ENCODE measurements at regions not wholly inside any gene's neighbourhood (a gene's known extent, or its start where the extent isn't known, plus 50 kb on each side); places are given as distances from the start of the nearest gene placed in this dataset.

DNA sequence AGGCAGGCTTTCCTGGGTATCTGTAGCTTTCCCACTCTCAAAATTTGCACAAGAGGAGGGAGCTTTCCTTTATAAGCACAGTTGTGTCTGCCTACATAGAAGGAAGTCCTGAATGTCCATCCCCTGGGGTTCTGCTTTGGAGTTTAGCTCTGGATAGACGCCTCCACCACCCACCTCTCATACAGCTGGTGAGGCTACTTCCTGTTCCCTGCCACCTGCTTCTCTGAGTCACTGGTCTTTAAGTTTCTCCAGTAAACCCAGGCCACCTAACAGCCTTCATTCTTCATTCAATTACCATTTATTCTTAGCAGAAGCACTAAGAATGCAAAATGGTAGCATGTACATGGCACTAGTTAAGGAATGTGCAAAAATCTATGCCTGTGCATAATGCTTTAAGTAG lies 407.8 kb downstream of the CDH2 start:
- no peaks in the 10 kb centered on the region for H3K27me3 ChIP-seq (ENCODE audit: control insufficient read depth in 2 of 2, insufficient read depth in 2 of 2, low read length in 2 of 2)
- no peaks in the 10 kb centered on the region for H3K9me3 ChIP-seq (ENCODE audit: control insufficient read depth in 2 of 2, low read length in 2 of 2)
- no peak overlapping the region for H3K27ac ChIP-seq (ENCODE audit: low read depth in 2 of 2, low read length in 2 of 2)
- H3K9ac ChIP-seq (ENCODE audit: low read depth in 1 of 2, low read length in 2 of 2), result no peak overlapping the region
- H3K4me1 ChIP-seq (ENCODE audit: control insufficient read depth in 2 of 2, insufficient read depth in 2 of 2, low read length in 2 of 2), result no peaks in the 10 kb centered on the region
- no peaks in the 10 kb centered on the region for H3K36me3 ChIP-seq (ENCODE audit: control insufficient read depth in 2 of 2, insufficient read depth in 2 of 2, low read length in 2 of 2)
- no peak overlapping the region for H3K4me3 ChIP-seq (ENCODE audit: low read length in 2 of 2)

DNA sequence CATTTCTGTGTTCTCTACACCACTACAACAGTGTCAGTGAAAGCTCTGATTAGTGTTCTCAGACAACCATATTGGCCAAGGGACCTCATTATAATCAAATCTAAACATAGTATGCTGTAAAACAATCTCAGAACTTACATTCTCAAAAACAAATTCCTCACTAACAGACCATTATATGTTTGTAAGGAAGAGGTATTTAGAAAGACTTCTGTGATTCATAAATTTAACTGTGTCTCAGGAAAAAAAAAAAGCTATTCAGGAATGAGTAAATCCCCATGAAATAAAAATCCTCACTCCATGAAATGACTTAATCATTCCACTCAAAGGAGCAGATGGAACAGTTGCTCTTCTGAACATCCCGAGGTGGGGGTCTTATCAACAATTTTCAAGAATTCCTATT lies 413.0 kb downstream of the CDH2 start:
- Histone ChIP-seq H3K4me3 (ENCODE audit: low read length in 2 of 2) (no peak overlapping the region), H3K36me3 (ENCODE audit: control insufficient read depth in 2 of 2, insufficient read depth in 2 of 2, low read length in 2 of 2) (no peaks in the 10 kb centered on the region), H3K4me1 (ENCODE audit: control insufficient read depth in 2 of 2, insufficient read depth in 2 of 2, low read length in 2 of 2) (no peaks in the 10 kb centered on the region), H3K27ac (ENCODE audit: low read depth in 2 of 2, low read length in 2 of 2) (no peak overlapping the region), H3K9ac (ENCODE audit: low read depth in 1 of 2, low read length in 2 of 2) (no peak overlapping the region), H3K27me3 (ENCODE audit: control insufficient read depth in 2 of 2, insufficient read depth in 2 of 2, low read length in 2 of 2) (no peaks in the 10 kb centered on the region), H3K9me3 (ENCODE audit: control insufficient read depth in 2 of 2, low read length in 2 of 2) (no peaks in the 10 kb centered on the region)

DNA sequence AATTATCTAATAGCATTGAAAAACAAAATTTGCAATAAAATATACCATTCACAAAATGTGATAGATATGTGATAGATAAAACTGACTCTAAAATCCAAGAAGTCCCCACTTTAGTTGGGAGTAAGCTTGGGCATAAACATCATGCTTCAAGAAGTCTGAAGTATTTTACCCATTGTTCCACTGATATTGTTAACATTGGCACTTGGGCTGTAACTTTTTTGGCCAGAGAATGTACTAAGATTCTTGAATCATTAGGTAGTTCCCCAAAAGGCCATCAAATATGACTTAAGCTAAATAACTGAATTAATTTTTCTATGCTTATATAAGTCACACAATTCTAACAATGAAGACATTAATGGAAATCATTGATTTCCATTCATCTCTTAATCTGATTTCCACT lies 413.6 kb downstream of the CDH2 start:
- no peak overlapping the region for H3K9ac ChIP-seq (ENCODE audit: low read depth in 1 of 2, low read length in 2 of 2)
- no peaks in the 10 kb centered on the region for H3K27me3 ChIP-seq (ENCODE audit: control insufficient read depth in 2 of 2, insufficient read depth in 2 of 2, low read length in 2 of 2)
- no peak overlapping the region for H3K27ac ChIP-seq (ENCODE audit: low read depth in 2 of 2, low read length in 2 of 2)
- no peaks in the 10 kb centered on the region for H3K9me3 ChIP-seq (ENCODE audit: control insufficient read depth in 2 of 2, low read length in 2 of 2)
- no peaks in the 10 kb centered on the region for H3K4me1 ChIP-seq (ENCODE audit: control insufficient read depth in 2 of 2, insufficient read depth in 2 of 2, low read length in 2 of 2)
- H3K36me3 ChIP-seq (ENCODE audit: control insufficient read depth in 2 of 2, insufficient read depth in 2 of 2, low read length in 2 of 2), result no peaks in the 10 kb centered on the region
- no peak overlapping the region for H3K4me3 ChIP-seq (ENCODE audit: low read length in 2 of 2)

DNA sequence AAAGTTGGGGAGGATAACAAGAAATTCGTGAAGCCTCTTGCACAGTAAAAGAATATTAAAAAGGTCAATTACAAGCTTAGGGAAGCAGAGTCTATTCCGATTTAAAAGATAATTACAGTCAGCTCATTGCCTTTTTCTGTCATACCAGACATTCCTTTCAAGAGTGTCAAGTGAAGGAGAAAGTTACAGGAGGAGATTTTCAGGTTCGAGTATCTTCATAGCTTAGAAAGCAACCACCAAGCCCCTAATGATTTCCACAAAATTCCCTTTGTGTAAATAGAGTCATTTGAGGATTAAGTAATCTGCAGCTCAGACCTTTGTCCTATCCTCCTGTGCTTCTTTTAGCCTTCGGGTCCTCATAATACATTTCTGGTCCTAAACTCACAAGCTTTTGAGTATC lies 414.9 kb downstream of the CDH2 start:
- no peak overlapping the region for H3K27ac ChIP-seq (ENCODE audit: low read depth in 2 of 2, low read length in 2 of 2)

DNA sequence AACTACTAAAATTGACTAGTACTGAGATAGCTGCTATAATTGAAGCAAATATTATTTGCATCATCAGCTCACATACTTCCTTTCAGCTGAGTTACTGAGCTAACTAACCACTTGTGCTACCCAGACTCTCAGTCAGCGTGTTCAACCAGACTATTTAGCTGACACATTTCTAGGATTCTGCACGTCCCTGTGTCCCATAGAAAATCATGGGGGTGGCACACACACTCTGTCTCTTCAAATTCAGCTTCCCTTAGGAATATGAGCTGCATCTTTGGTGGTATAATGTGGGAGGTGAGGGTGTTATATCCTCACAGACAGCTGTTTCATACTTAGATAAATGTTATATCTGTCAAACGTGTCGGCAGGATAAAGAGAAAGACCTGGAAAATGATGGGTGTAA lies 424.0 kb downstream of the CDH2 start:
- no peaks in the 10 kb centered on the region for H3K9me3 ChIP-seq (ENCODE audit: control insufficient read depth in 2 of 2, low read length in 2 of 2)
- H3K36me3 ChIP-seq (ENCODE audit: control insufficient read depth in 2 of 2, insufficient read depth in 2 of 2, low read length in 2 of 2), result no peaks in the 10 kb centered on the region
- no peaks in the 10 kb centered on the region for H3K27me3 ChIP-seq (ENCODE audit: control insufficient read depth in 2 of 2, insufficient read depth in 2 of 2, low read length in 2 of 2)
- no peaks in the 10 kb centered on the region for H3K4me1 ChIP-seq (ENCODE audit: control insufficient read depth in 2 of 2, insufficient read depth in 2 of 2, low read length in 2 of 2)
- H3K4me3 ChIP-seq (ENCODE audit: low read length in 2 of 2), result no peak overlapping the region
- no peak overlapping the region for H3K27ac ChIP-seq (ENCODE audit: low read depth in 2 of 2, low read length in 2 of 2)
- H3K9ac ChIP-seq (ENCODE audit: low read depth in 1 of 2, low read length in 2 of 2), result no peak overlapping the region

More for the DNA sequence above, 414.9 kb downstream of the CDH2 start:
- H3K9me3 ChIP-seq (ENCODE audit: control insufficient read depth in 2 of 2, low read length in 2 of 2), result no peaks in the 10 kb centered on the region
- no peaks in the 10 kb centered on the region for H3K36me3 ChIP-seq (ENCODE audit: control insufficient read depth in 2 of 2, insufficient read depth in 2 of 2, low read length in 2 of 2)
- H3K27me3 ChIP-seq (ENCODE audit: control insufficient read depth in 2 of 2, insufficient read depth in 2 of 2, low read length in 2 of 2), result no peaks in the 10 kb centered on the region
- no peaks in the 10 kb centered on the region for H3K4me1 ChIP-seq (ENCODE audit: control insufficient read depth in 2 of 2, insufficient read depth in 2 of 2, low read length in 2 of 2)
- no peak overlapping the region for H3K9ac ChIP-seq (ENCODE audit: low read depth in 1 of 2, low read length in 2 of 2)
- no peak overlapping the region for H3K4me3 ChIP-seq (ENCODE audit: low read length in 2 of 2)

DNA sequence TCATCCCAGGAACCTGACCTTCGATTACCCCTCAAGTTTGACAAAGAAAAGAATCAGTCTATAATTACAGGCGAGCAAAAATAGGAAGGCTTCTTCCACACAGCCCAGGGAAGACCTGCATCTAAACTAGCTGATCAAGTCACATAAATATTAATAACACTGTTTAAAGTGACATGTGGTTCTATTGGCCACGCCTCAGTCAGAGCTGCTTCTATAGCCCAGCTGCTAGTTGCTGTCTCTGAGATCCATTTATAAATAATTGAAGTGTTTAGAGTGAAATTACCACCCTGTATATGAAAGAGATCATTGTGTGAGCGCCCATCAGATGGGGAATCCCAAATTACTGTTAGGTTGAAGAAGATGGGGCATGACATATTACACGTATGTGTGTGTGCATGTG lies 426.0 kb downstream of the CDH2 start:
- Histone ChIP-seq H3K4me3 (ENCODE audit: low read length in 2 of 2) (no peak overlapping the region), H3K27ac (ENCODE audit: low read depth in 2 of 2, low read length in 2 of 2) (no peak overlapping the region), H3K4me1 (ENCODE audit: control insufficient read depth in 2 of 2, insufficient read depth in 2 of 2, low read length in 2 of 2) (no peaks in the 10 kb centered on the region), H3K36me3 (ENCODE audit: control insufficient read depth in 2 of 2, insufficient read depth in 2 of 2, low read length in 2 of 2) (no peaks in the 10 kb centered on the region), H3K27me3 (ENCODE audit: control insufficient read depth in 2 of 2, insufficient read depth in 2 of 2, low read length in 2 of 2) (no peaks in the 10 kb centered on the region), H3K9ac (ENCODE audit: low read depth in 1 of 2, low read length in 2 of 2) (no peak overlapping the region), H3K9me3 (ENCODE audit: control insufficient read depth in 2 of 2, low read length in 2 of 2) (no peaks in the 10 kb centered on the region)

DNA sequence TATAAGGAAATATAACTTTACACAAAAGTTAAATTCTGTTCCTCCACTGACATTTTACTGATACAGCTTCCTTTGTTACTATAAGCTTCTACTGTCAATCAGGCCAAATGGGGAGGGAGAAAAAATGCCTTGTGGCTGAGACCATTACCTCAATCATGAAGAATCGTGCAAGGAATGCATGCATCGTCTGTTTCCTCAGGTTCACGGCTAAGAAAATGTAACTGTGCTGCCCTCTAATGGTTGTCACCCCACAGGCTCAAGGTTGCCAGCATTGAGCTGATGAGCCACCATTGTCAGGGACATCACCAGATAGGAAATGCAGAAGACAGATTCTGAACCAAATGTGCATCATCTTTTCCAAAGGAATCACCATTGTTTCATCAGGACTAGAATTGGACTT lies 426.9 kb downstream of the CDH2 start:
- no peaks in the 10 kb centered on the region for H3K27me3 ChIP-seq (ENCODE audit: control insufficient read depth in 2 of 2, insufficient read depth in 2 of 2, low read length in 2 of 2)
- H3K9me3 ChIP-seq (ENCODE audit: control insufficient read depth in 2 of 2, low read length in 2 of 2), result no peaks in the 10 kb centered on the region
- H3K27ac ChIP-seq (ENCODE audit: low read depth in 2 of 2, low read length in 2 of 2), result no peak overlapping the region
- no peaks in the 10 kb centered on the region for H3K4me1 ChIP-seq (ENCODE audit: control insufficient read depth in 2 of 2, insufficient read depth in 2 of 2, low read length in 2 of 2)
- no peaks in the 10 kb centered on the region for H3K36me3 ChIP-seq (ENCODE audit: control insufficient read depth in 2 of 2, insufficient read depth in 2 of 2, low read length in 2 of 2)
- no peak overlapping the region for H3K4me3 ChIP-seq (ENCODE audit: low read length in 2 of 2)
- H3K9ac ChIP-seq (ENCODE audit: low read depth in 1 of 2, low read length in 2 of 2), result no peak overlapping the region

DNA sequence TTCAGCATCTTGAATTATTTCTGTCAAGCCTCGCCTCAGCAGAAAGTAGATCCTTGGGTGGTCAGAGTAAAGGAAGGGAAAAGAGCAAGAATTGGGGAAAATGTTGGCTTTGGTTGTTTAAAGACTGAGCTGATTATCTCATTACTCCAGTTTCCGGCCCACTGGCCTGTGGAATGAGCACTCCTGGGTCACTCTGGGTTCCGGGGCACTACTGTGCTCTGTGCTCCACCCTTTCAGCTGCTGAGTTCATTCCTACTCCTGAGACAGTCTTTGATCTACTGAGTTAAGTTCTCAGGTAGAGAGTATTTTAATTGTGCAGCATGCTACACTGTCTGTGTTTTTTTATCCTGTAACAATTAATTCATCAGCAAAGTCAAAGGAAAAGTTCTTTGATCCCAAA lies 427.7 kb downstream of the CDH2 start:
- H3K9me3 ChIP-seq (ENCODE audit: control insufficient read depth in 2 of 2, low read length in 2 of 2), result no peaks in the 10 kb centered on the region
- no peaks in the 10 kb centered on the region for H3K4me1 ChIP-seq (ENCODE audit: control insufficient read depth in 2 of 2, insufficient read depth in 2 of 2, low read length in 2 of 2)
- H3K9ac ChIP-seq (ENCODE audit: low read depth in 1 of 2, low read length in 2 of 2), result no peak overlapping the region
- H3K4me3 ChIP-seq (ENCODE audit: low read length in 2 of 2), result no peak overlapping the region
- H3K27me3 ChIP-seq (ENCODE audit: control insufficient read depth in 2 of 2, insufficient read depth in 2 of 2, low read length in 2 of 2), result no peaks in the 10 kb centered on the region
- no peaks in the 10 kb centered on the region for H3K36me3 ChIP-seq (ENCODE audit: control insufficient read depth in 2 of 2, insufficient read depth in 2 of 2, low read length in 2 of 2)
- H3K27ac ChIP-seq (ENCODE audit: low read depth in 2 of 2, low read length in 2 of 2), result no peak overlapping the region

DNA sequence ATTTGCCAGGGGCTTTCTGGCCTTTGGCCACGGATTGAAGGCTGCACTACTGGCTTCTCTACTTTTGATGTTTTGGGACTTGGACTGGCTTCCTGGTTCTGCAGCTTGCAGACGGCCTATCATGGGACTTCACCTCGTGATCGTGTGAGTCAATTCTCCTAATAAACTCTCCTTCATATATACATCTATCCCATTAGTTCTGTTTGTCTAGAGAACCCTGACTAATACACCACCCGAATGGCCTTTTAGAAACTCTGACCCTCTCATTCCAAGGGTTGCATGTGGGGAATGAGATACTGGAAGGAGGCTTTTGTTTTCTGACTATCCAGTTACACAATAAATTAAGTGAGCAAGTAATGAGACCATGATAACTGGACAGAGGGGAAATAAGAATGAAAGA lies 430.7 kb downstream of the CDH2 start:
- H3K27ac ChIP-seq (ENCODE audit: low read depth in 2 of 2, low read length in 2 of 2), result no peak overlapping the region
- no peak overlapping the region for H3K9ac ChIP-seq (ENCODE audit: low read depth in 1 of 2, low read length in 2 of 2)
- no peaks in the 10 kb centered on the region for H3K4me1 ChIP-seq (ENCODE audit: control insufficient read depth in 2 of 2, insufficient read depth in 2 of 2, low read length in 2 of 2)
- H3K36me3 ChIP-seq (ENCODE audit: control insufficient read depth in 2 of 2, insufficient read depth in 2 of 2, low read length in 2 of 2), result no peaks in the 10 kb centered on the region
- H3K27me3 ChIP-seq (ENCODE audit: control insufficient read depth in 2 of 2, insufficient read depth in 2 of 2, low read length in 2 of 2), result no peaks in the 10 kb centered on the region
- no peak overlapping the region for H3K4me3 ChIP-seq (ENCODE audit: low read length in 2 of 2)
- no peaks in the 10 kb centered on the region for H3K9me3 ChIP-seq (ENCODE audit: control insufficient read depth in 2 of 2, low read length in 2 of 2)

DNA sequence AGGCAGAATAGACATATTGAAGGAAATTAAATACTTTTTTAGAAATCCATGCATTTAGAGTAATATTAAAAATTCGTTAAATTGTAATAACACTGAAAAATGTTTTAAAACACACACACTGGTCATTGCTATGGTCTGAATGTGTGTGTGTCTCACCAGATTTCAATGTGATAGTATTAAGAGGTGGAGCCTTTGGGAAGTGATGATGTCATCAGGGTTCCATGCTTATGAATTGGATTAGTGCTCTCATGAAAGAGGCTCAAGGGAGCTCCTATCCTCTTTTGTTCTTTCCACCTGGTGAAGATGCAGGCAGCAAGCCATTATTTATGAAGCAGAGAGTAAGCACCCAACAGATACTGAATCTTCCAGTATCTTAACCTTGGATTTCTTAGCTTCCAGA lies 441.8 kb downstream of the CDH2 start:
- Histone ChIP-seq H3K27ac (ENCODE audit: low read depth in 2 of 2, low read length in 2 of 2) (no peak overlapping the region), H3K4me1 (ENCODE audit: control insufficient read depth in 2 of 2, insufficient read depth in 2 of 2, low read length in 2 of 2) (no peaks in the 10 kb centered on the region), H3K27me3 (ENCODE audit: control insufficient read depth in 2 of 2, insufficient read depth in 2 of 2, low read length in 2 of 2) (no peaks in the 10 kb centered on the region), H3K4me3 (ENCODE audit: low read length in 2 of 2) (no peak overlapping the region), H3K9ac (ENCODE audit: low read depth in 1 of 2, low read length in 2 of 2) (no peak overlapping the region), H3K9me3 (ENCODE audit: control insufficient read depth in 2 of 2, low read length in 2 of 2) (no peaks in the 10 kb centered on the region), H3K36me3 (ENCODE audit: control insufficient read depth in 2 of 2, insufficient read depth in 2 of 2, low read length in 2 of 2) (no peaks in the 10 kb centered on the region)

DNA sequence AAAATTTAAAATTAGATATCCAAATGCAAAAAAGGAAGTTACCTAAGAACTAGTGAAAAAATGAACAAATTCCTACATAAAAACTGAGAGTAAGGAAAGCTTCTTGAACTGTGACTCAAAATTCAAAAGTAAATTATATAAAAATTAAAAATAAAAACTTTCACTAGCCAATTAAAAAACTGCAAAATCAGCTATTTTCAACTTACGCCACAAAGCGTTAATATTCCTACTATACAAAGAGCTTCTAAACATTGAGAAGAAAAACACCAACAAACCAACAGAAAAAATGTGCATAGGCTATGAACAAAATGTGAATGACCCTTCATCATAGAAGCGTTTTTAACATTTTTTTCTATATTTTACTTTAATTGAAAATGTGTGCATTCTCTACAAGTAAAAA lies 445.7 kb downstream of the CDH2 start:
- Histone ChIP-seq H3K4me3 (ENCODE audit: low read length in 2 of 2) (no peak overlapping the region), H3K36me3 (ENCODE audit: control insufficient read depth in 2 of 2, insufficient read depth in 2 of 2, low read length in 2 of 2) (no peaks in the 10 kb centered on the region), H3K9ac (ENCODE audit: low read depth in 1 of 2, low read length in 2 of 2) (no peak overlapping the region), H3K27ac (ENCODE audit: low read depth in 2 of 2, low read length in 2 of 2) (no peak overlapping the region), H3K4me1 (ENCODE audit: control insufficient read depth in 2 of 2, insufficient read depth in 2 of 2, low read length in 2 of 2) (no peaks in the 10 kb centered on the region), H3K27me3 (ENCODE audit: control insufficient read depth in 2 of 2, insufficient read depth in 2 of 2, low read length in 2 of 2) (no peaks in the 10 kb centered on the region), H3K9me3 (ENCODE audit: control insufficient read depth in 2 of 2, low read length in 2 of 2) (no peaks in the 10 kb centered on the region)

All from mucosa of rectum (tissue), 2 donors.